AG04450 (cell line): ENCODE measurements at regions not wholly inside any gene's neighbourhood (a gene's known extent, or its start where the extent isn't known, plus 50 kb on each side); places are given as distances from the start of the nearest gene placed in this dataset.

Experiments used
- CTCF ChIA-PET: fragments of 300-600, 350-600 bp; formaldehyde crosslinking; extraction: SDS; loops from one replicate; lab custom pipeline; 2022; ENCODE audit warnings: antibody characterized with exemption, inconsistent platforms; lab: Charles Lee
- POLR2A ChIA-PET: fragments of 350-600 bp; formaldehyde crosslinking; extraction: SDS; loops from one replicate; lab custom pipeline; 2021; ENCODE audit warnings: antibody characterized with exemption, inconsistent platforms; lab: Yijun Ruan, JAX
- DNase-seq: peaks from one replicate; pipeline ENCODE4 v3.0.0-alpha.2; 2011; ENCODE audit warnings: low read depth, low spot score
- H3K27ac ChIP-seq: one replicate; pipeline ENCODE4 v1.5.1; 2012; ENCODE audit warnings: low read depth, low read length, control low read depth
- H3K27me3 ChIP-seq: one replicate; pipeline ENCODE4 v1.6.0; 2012; ENCODE audit warnings: low read length; ENCODE audit not compliant: control insufficient read depth, insufficient read depth
- H3K4me3 ChIP-seq: 2 replicates; pipeline ENCODE4 v1.5.1; 2011; ENCODE audit warnings: mild to moderate bottlenecking, low read depth, low read length, control low read depth
- H3K9me3 ChIP-seq: 2 replicates; pipeline ENCODE4 v1.5.1; 2012; ENCODE audit warnings: low read length; ENCODE audit not compliant: control insufficient read depth, insufficient read depth
- TF ChIP-seq, protein P1 (sequence below): IDR thresholded peaks from 2 replicates; pipeline ENCODE4 v1.5.1; 2011; ENCODE audit warnings: low read depth, low read length, control low read depth, inconsistent platforms

DNA sequence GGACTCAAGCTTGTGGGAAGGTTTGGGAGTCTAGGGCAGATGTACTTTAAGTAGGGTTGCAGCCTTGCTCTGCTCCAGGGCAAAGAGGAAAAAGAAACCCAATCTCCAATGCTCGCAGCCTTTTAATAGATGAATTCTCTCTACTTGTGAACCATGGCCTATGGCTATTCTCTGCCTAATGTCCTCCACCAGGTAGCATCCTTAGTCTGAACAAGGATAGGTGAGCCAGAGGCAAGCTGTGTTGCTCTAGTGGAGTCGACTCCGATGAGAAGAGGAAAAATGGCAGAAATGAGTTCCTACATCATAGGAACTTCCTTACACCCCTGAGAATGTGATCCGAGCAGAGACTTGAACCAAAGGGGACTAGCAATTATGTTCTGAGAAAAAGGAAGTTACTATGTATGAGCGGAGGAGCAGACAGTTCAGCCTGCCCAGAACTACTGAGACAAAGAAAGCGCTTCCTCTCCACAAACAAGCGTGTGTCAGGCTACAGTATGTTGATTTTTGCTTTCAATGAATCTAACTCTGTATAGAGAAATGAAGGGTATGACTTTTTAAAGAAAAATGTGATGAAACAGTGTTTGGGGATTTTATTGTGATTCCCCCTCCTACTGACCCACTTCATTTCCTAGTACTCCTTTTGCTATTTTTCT lies 153.6 kb upstream of the ARID2 start:
- ChIA-PET POLR2A (no interaction called here), CTCF (no interaction called here)
- DNase-seq = no peak
- peaks cover 14% of the 10 kb centered on the region for H3K27me3 ChIP-seq
- H3K27ac ChIP-seq = no peak overlapping the region
- H3K4me3 ChIP-seq = no peak overlapping the region
- TF ChIP-seq, protein P1, sequence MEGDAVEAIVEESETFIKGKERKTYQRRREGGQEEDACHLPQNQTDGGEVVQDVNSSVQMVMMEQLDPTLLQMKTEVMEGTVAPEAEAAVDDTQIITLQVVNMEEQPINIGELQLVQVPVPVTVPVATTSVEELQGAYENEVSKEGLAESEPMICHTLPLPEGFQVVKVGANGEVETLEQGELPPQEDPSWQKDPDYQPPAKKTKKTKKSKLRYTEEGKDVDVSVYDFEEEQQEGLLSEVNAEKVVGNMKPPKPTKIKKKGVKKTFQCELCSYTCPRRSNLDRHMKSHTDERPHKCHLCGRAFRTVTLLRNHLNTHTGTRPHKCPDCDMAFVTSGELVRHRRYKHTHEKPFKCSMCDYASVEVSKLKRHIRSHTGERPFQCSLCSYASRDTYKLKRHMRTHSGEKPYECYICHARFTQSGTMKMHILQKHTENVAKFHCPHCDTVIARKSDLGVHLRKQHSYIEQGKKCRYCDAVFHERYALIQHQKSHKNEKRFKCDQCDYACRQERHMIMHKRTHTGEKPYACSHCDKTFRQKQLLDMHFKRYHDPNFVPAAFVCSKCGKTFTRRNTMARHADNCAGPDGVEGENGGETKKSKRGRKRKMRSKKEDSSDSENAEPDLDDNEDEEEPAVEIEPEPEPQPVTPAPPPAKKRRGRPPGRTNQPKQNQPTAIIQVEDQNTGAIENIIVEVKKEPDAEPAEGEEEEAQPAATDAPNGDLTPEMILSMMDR = no peak
- H3K9me3 ChIP-seq = no peaks in the 10 kb centered on the region

DNA sequence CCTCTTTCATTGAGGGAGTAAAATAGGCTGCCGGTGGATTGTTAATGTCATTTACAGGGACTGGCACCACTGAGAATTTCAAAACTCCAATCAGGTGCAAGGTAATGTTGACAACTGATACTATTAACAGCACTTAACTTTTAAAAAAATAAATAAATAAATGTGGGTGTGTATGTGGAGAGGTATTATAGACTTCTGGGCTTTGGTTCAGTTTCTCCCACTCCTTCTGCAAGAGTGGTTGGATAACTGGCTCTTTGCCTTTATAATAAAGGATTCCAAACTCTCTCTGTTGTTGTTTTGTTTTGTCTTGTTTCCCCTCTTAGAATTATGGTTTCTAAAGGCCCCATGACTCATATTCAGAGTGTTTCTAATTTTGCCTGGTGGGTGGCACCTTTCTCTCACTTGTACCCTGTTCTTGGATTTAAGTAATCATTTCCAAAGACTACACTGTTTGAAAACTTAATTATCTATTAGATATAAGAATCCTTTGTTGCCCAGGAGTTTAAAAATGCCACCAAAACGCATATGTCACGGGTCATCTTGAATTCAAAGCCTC lies 151.6 kb upstream of the ARID2 start:
- peaks cover 14% of the 10 kb centered on the region for H3K27me3 ChIP-seq
- DNase-seq = no peak
- no peak overlapping the region for H3K4me3 ChIP-seq
- no peaks in the 10 kb centered on the region for H3K9me3 ChIP-seq
- ChIA-PET POLR2A (no interaction called here), CTCF (interaction anchor here (1.2 kb wide), 1 partner anchor 34 kb away, joined by 4 read pairs; no protein-coding TSS in a partner anchor)
- no peak overlapping the region for H3K27ac ChIP-seq
- TF ChIP-seq, protein P1 = no peak

DNA sequence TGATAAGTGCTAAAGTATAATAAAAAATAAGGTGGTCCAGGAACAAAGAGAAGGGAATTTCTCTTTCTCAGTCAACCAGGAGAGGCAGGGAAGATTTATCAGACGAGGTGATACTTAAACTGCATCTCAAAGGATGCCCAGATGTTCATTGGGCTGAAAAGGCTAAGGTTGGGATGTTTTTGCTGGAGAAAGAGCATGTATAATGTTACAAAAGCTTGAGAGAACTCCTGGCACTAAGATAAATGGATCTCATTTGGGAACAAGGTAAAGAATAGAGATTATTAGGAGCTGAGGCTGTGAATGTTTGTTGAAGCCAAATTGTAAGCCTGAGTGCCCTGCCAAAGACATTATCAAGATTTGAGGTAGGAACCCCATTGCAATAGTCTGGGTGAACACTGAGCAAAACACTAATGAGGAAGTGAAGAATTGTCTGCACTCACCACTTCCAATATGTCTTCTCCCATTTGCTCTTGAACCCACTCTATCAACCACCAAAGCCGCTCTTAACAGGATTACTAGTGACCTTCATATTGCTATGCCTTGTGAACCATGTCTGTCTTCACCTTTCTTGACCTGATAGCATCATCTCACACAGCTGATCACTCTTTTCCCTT lies 149.0 kb upstream of the ARID2 start:
- H3K9me3 ChIP-seq = peaks cover 4% of the 10 kb centered on the region
- POLR2A ChIA-PET = no interaction called here
- peaks cover 3% of the 10 kb centered on the region for H3K27me3 ChIP-seq
- TF ChIP-seq, protein P1 = no peak
- DNase-seq = no peak
- H3K4me3 ChIP-seq = no peak overlapping the region
- H3K27ac ChIP-seq = no peak overlapping the region
- CTCF ChIA-PET = interaction anchor here (1.4 kb wide), 1 partner anchor 36 kb away, joined by 5 read pairs; no protein-coding TSS in a partner anchor

DNA sequence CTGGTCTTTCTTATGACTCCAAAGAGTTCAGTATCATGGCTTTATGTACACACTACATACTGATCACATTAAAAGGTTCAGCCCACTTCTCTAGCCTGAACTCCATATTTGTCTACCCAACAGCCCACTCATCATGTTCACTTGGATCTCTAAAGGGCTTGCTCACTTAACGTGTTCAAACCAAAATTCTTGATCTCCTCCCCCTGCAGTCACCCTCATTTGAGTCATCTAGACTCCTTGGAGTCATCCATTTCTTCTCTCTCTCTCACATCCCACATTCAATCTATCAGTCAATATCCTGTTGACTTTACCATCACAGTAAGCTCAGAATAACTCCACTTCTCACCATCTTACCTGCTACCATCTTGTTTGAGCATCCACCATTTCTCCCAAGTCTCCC lies 148.4 kb upstream of the ARID2 start:
- Histone ChIP-seq H3K9me3 (peaks cover 10% of the 10 kb centered on the region), H3K27me3 (no peaks in the 10 kb centered on the region), H3K4me3 (no peak overlapping the region), H3K27ac (no peak overlapping the region)
- DNase-seq = no peak
- POLR2A ChIA-PET = no interaction called here
- TF ChIP-seq, protein P1 = no peak
- CTCF ChIA-PET = interaction anchor here (1.4 kb wide), 1 partner anchor 37 kb away, joined by 5 read pairs; no protein-coding TSS in a partner anchor

DNA sequence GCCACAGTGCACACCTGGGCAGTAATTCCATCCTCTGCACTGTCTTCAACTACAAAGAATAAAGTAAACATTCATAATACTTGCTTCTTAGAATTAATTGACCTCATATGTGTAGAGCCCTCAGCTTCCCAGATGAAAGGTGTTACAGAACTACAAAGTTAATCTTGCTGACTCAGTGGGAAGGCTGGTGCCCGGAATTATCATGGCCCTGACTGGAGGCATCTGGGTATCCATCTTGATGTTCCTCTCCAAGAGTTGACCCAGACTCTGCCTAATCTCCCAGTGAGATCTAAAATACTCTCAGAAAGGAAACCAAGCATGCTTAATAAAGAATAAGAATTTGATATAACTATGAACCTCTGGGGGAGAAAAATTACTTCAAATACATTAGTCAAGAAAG lies 147.0 kb upstream of the ARID2 start:
- Histone ChIP-seq H3K27ac (no peak overlapping the region), H3K4me3 (no peak overlapping the region), H3K9me3 (peaks cover 17% of the 10 kb centered on the region), H3K27me3 (no peaks in the 10 kb centered on the region)
- CTCF ChIA-PET = interaction anchor here (0.5 to 0.6 kb wide), 2 partner anchors 16 to 20 kb away, joined by 3 read pairs; no protein-coding TSS in a partner anchor
- DNase-seq = no peak
- POLR2A ChIA-PET = no interaction called here
- TF ChIP-seq, protein P1 = no peak
